ENCODE measurements at regions not wholly inside any gene's neighbourhood (a gene's known extent, or its start where the extent isn't known, plus 50 kb on each side); places are given as distances from the start of the nearest gene placed in this dataset.

- H3K9ac ChIP-seq (ENCODE audit: low read depth, low read length): no peak overlapping the region
- no peaks in the 10 kb centered on the region for H3K27me3 ChIP-seq (ENCODE audit: control insufficient read depth, insufficient read depth, low read length)
- H3K9me3 ChIP-seq (ENCODE audit: control insufficient read depth, insufficient read depth, low read length): peaks cover 4% of the 10 kb centered on the region
- no peak overlapping the region for H3K4me3 ChIP-seq (ENCODE audit: low read depth, low read length)
- H3K4me1 ChIP-seq (ENCODE audit: control insufficient read depth, insufficient read depth, low read length): peaks cover 3% of the 10 kb centered on the region
- no peaks in the 10 kb centered on the region for H3K36me3 ChIP-seq (ENCODE audit: control insufficient read depth, insufficient read depth, low read length)
Observed at GRCh38 chr4:78673337-78673736, 102.8 kb upstream of the BMP2K start.

- Histone ChIP-seq H3K4me3 (ENCODE audit: low read depth, low read length) (no peak overlapping the region), H3K36me3 (ENCODE audit: control insufficient read depth, insufficient read depth, low read length) (no peaks in the 10 kb centered on the region), H3K9me3 (ENCODE audit: control insufficient read depth, insufficient read depth, low read length) (peaks cover 4% of the 10 kb centered on the region), H3K27me3 (ENCODE audit: control insufficient read depth, insufficient read depth, low read length) (no peaks in the 10 kb centered on the region), H3K9ac (ENCODE audit: low read depth, low read length) (no peak overlapping the region), H3K4me1 (ENCODE audit: control insufficient read depth, insufficient read depth, low read length) (no peaks in the 10 kb centered on the region)
Observed at GRCh38 chr4:78675325-78675724, 100.8 kb upstream of the BMP2K start.

- Histone ChIP-seq H3K27me3 (ENCODE audit: control insufficient read depth, insufficient read depth, low read length) (no peaks in the 10 kb centered on the region), H3K9ac (ENCODE audit: low read depth, low read length) (no peak overlapping the region), H3K4me3 (ENCODE audit: low read depth, low read length) (no peak overlapping the region), H3K4me1 (ENCODE audit: control insufficient read depth, insufficient read depth, low read length) (no peaks in the 10 kb centered on the region), H3K9me3 (ENCODE audit: control insufficient read depth, insufficient read depth, low read length) (no peaks in the 10 kb centered on the region), H3K36me3 (ENCODE audit: control insufficient read depth, insufficient read depth, low read length) (no peaks in the 10 kb centered on the region)
Observed at GRCh38 chr4:78682070-78682469, 94.1 kb upstream of the BMP2K start.

GRCh38 chr4:78683352-78683751 lies 92.8 kb upstream of the BMP2K start:
- Histone ChIP-seq H3K9me3 (ENCODE audit: control insufficient read depth, insufficient read depth, low read length) (no peaks in the 10 kb centered on the region), H3K27me3 (ENCODE audit: control insufficient read depth, insufficient read depth, low read length) (no peaks in the 10 kb centered on the region), H3K9ac (ENCODE audit: low read depth, low read length) (no peak overlapping the region), H3K36me3 (ENCODE audit: control insufficient read depth, insufficient read depth, low read length) (no peaks in the 10 kb centered on the region), H3K4me3 (ENCODE audit: low read depth, low read length) (no peak overlapping the region), H3K4me1 (ENCODE audit: control insufficient read depth, insufficient read depth, low read length) (no peaks in the 10 kb centered on the region)

- H3K9ac ChIP-seq (ENCODE audit: low read depth, low read length): no peak overlapping the region
- no peak overlapping the region for H3K4me3 ChIP-seq (ENCODE audit: low read depth, low read length)
- H3K36me3 ChIP-seq (ENCODE audit: control insufficient read depth, insufficient read depth, low read length): no peaks in the 10 kb centered on the region
- H3K9me3 ChIP-seq (ENCODE audit: control insufficient read depth, insufficient read depth, low read length): no peaks in the 10 kb centered on the region
- no peaks in the 10 kb centered on the region for H3K4me1 ChIP-seq (ENCODE audit: control insufficient read depth, insufficient read depth, low read length)
- no peaks in the 10 kb centered on the region for H3K27me3 ChIP-seq (ENCODE audit: control insufficient read depth, insufficient read depth, low read length)
Observed at GRCh38 chr4:78684325-78685079, 91.6 kb upstream of the BMP2K start.

GRCh38 chr4:78687818-78688217 lies 88.3 kb upstream of the BMP2K start:
- no peak overlapping the region for H3K4me3 ChIP-seq (ENCODE audit: low read depth, low read length)
- H3K4me1 ChIP-seq (ENCODE audit: control insufficient read depth, insufficient read depth, low read length): no peaks in the 10 kb centered on the region
- no peaks in the 10 kb centered on the region for H3K9me3 ChIP-seq (ENCODE audit: control insufficient read depth, insufficient read depth, low read length)
- H3K9ac ChIP-seq (ENCODE audit: low read depth, low read length): no peak overlapping the region
- no peaks in the 10 kb centered on the region for H3K36me3 ChIP-seq (ENCODE audit: control insufficient read depth, insufficient read depth, low read length)
- no peaks in the 10 kb centered on the region for H3K27me3 ChIP-seq (ENCODE audit: control insufficient read depth, insufficient read depth, low read length)

GRCh38 chr4:78688366-78688765 lies 87.8 kb upstream of the BMP2K start:
- no peaks in the 10 kb centered on the region for H3K36me3 ChIP-seq (ENCODE audit: control insufficient read depth, insufficient read depth, low read length)

GRCh38 chr4:78689261-78689660 lies 86.9 kb upstream of the BMP2K start:
- Histone ChIP-seq H3K4me1 (ENCODE audit: control insufficient read depth, insufficient read depth, low read length) (no peaks in the 10 kb centered on the region), H3K9me3 (ENCODE audit: control insufficient read depth, insufficient read depth, low read length) (no peaks in the 10 kb centered on the region), H3K4me3 (ENCODE audit: low read depth, low read length) (no peak overlapping the region), H3K27me3 (ENCODE audit: control insufficient read depth, insufficient read depth, low read length) (no peaks in the 10 kb centered on the region), H3K36me3 (ENCODE audit: control insufficient read depth, insufficient read depth, low read length) (no peaks in the 10 kb centered on the region), H3K9ac (ENCODE audit: low read depth, low read length) (no peak overlapping the region)

More at GRCh38 chr4:78688366-78688765, 87.8 kb upstream of the BMP2K start:
- no peaks in the 10 kb centered on the region for H3K9me3 ChIP-seq (ENCODE audit: control insufficient read depth, insufficient read depth, low read length)
- H3K4me3 ChIP-seq (ENCODE audit: low read depth, low read length): no peak overlapping the region
- no peak overlapping the region for H3K9ac ChIP-seq (ENCODE audit: low read depth, low read length)
- no peaks in the 10 kb centered on the region for H3K27me3 ChIP-seq (ENCODE audit: control insufficient read depth, insufficient read depth, low read length)
- H3K4me1 ChIP-seq (ENCODE audit: control insufficient read depth, insufficient read depth, low read length): no peaks in the 10 kb centered on the region

- Histone ChIP-seq H3K27me3 (ENCODE audit: control insufficient read depth, insufficient read depth, low read length) (no peaks in the 10 kb centered on the region), H3K9ac (ENCODE audit: low read depth, low read length) (no peak overlapping the region), H3K9me3 (ENCODE audit: control insufficient read depth, insufficient read depth, low read length) (no peaks in the 10 kb centered on the region), H3K4me3 (ENCODE audit: low read depth, low read length) (no peak overlapping the region), H3K4me1 (ENCODE audit: control insufficient read depth, insufficient read depth, low read length) (no peaks in the 10 kb centered on the region), H3K36me3 (ENCODE audit: control insufficient read depth, insufficient read depth, low read length) (no peaks in the 10 kb centered on the region)
Observed at GRCh38 chr4:78689700-78690323, 86.3 kb upstream of the BMP2K start.

GRCh38 chr4:78691334-78691754 lies 84.8 kb upstream of the BMP2K start:
- H3K9ac ChIP-seq (ENCODE audit: low read depth, low read length): no peak overlapping the region
- H3K9me3 ChIP-seq (ENCODE audit: control insufficient read depth, insufficient read depth, low read length): no peaks in the 10 kb centered on the region
- no peaks in the 10 kb centered on the region for H3K36me3 ChIP-seq (ENCODE audit: control insufficient read depth, insufficient read depth, low read length)
- no peaks in the 10 kb centered on the region for H3K27me3 ChIP-seq (ENCODE audit: control insufficient read depth, insufficient read depth, low read length)
- H3K4me3 ChIP-seq (ENCODE audit: low read depth, low read length): no peak overlapping the region
- no peaks in the 10 kb centered on the region for H3K4me1 ChIP-seq (ENCODE audit: control insufficient read depth, insufficient read depth, low read length)

GRCh38 chr4:78691971-78692821 lies 84.0 kb upstream of the BMP2K start:
- H3K4me1 ChIP-seq (ENCODE audit: control insufficient read depth, insufficient read depth, low read length): no peaks in the 10 kb centered on the region
- no peaks in the 10 kb centered on the region for H3K9me3 ChIP-seq (ENCODE audit: control insufficient read depth, insufficient read depth, low read length)
- H3K36me3 ChIP-seq (ENCODE audit: control insufficient read depth, insufficient read depth, low read length): no peaks in the 10 kb centered on the region
- no peak overlapping the region for H3K4me3 ChIP-seq (ENCODE audit: low read depth, low read length)
- H3K9ac ChIP-seq (ENCODE audit: low read depth, low read length): no peak overlapping the region
- no peaks in the 10 kb centered on the region for H3K27me3 ChIP-seq (ENCODE audit: control insufficient read depth, insufficient read depth, low read length)
